ENCODE measurements at regions not wholly inside any gene's neighbourhood (a gene's known extent, or its start where the extent isn't known, plus 50 kb on each side); places are given as distances from the start of the nearest gene placed in this dataset.

DNA sequence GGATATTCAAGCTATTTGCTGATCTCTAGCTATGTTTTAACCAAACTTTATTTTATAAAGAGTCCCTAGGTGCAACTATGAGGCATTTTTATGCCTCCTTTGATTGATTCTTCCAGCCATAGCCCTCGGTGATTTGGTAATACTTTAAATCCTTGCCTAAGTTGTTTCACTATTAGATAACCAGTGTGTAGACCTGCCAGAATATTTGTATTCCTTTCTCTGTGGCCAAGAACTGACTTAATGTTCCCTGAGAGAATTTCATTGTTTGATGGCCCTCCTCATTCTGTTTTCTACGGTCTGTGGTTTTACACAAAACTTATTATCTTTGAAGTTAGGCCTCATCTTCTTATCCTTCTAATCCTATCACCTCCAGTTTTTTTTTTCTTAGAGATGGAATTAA lies 109.7 kb upstream of the MDGA2 start:
- Mint-ChIP-seq H3K27me3 (ENCODE audit: unreplicated experiment) (no peaks in the 10 kb centered on the region), H3K4me3 (ENCODE audit: unreplicated experiment) (no peak overlapping the region), H3K36me3 (ENCODE audit: low read depth, unreplicated experiment) (no peaks in the 10 kb centered on the region), H3K4me1 (ENCODE audit: unreplicated experiment) (peaks cover 6% of the 10 kb centered on the region), H3K9me3 (ENCODE audit: unreplicated experiment) (no peaks in the 10 kb centered on the region), H3K27ac (ENCODE audit: unreplicated experiment) (no peak overlapping the region)
- no peak for DNase-seq (ENCODE audit: low spot score)
- no peak for TF ChIP-seq CTCF (IDR thresholded peaks at IDR 0.05; ENCODE audit: unreplicated experiment)

GRCh38 chr14:47778631-47779030 lies 103.2 kb upstream of the MDGA2 start:
- Mint-ChIP-seq H3K27me3 (ENCODE audit: unreplicated experiment) (peaks cover 2% of the 10 kb centered on the region), H3K27ac (ENCODE audit: unreplicated experiment) (no peak overlapping the region), H3K4me1 (ENCODE audit: unreplicated experiment) (peaks cover 31% of the 10 kb centered on the region), H3K36me3 (ENCODE audit: low read depth, unreplicated experiment) (no peaks in the 10 kb centered on the region), H3K9me3 (ENCODE audit: unreplicated experiment) (no peaks in the 10 kb centered on the region), H3K4me3 (ENCODE audit: unreplicated experiment) (no peak overlapping the region)
- no peak for TF ChIP-seq CTCF (IDR thresholded peaks at IDR 0.05; ENCODE audit: unreplicated experiment)
- no peak for DNase-seq (ENCODE audit: low spot score)

DNA sequence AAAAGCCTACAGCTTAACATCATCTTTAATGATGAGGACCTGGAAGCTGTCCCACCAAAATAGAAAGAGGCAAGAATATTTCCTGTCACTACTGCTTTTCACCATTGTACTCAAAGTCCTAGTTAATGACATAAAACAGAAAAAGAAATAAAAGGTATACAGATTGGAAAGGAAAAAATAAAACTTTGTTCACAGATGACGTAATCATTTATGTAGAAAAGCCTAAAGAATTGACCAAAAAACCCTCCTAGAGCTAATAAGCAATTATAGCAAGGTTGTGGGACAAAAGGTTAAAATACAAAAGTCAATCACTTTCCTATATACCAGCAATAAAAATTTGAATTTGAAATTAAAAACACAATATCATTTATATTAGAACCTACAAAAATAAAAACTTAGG lies 97.2 kb upstream of the MDGA2 start:
- Mint-ChIP-seq H3K9me3 (ENCODE audit: unreplicated experiment) (no peaks in the 10 kb centered on the region), H3K36me3 (ENCODE audit: low read depth, unreplicated experiment) (no peaks in the 10 kb centered on the region), H3K27ac (ENCODE audit: unreplicated experiment) (no peak overlapping the region), H3K27me3 (ENCODE audit: unreplicated experiment) (peaks cover 2% of the 10 kb centered on the region), H3K4me3 (ENCODE audit: unreplicated experiment) (no peak overlapping the region), H3K4me1 (ENCODE audit: unreplicated experiment) (peaks cover 9% of the 10 kb centered on the region)
- DNase-seq (ENCODE audit: low spot score) = no peak
- no peak for TF ChIP-seq CTCF (IDR thresholded peaks at IDR 0.05; ENCODE audit: unreplicated experiment)

GRCh38 chr14:47763188-47763854 lies 87.9 kb upstream of the MDGA2 start:
- no peak for DNase-seq (ENCODE audit: low spot score)
- H3K27me3 Mint-ChIP-seq (ENCODE audit: unreplicated experiment) = no peaks in the 10 kb centered on the region
- no peak for TF ChIP-seq CTCF (IDR thresholded peaks at IDR 0.05; ENCODE audit: unreplicated experiment)
- H3K9me3 Mint-ChIP-seq (ENCODE audit: unreplicated experiment) = no peaks in the 10 kb centered on the region
- H3K4me1 Mint-ChIP-seq (ENCODE audit: unreplicated experiment) = no peaks in the 10 kb centered on the region
- H3K4me3 Mint-ChIP-seq (ENCODE audit: unreplicated experiment) = no peak overlapping the region
- peaks cover 4% of the 10 kb centered on the region for H3K36me3 Mint-ChIP-seq (ENCODE audit: low read depth, unreplicated experiment)
- H3K27ac Mint-ChIP-seq (ENCODE audit: unreplicated experiment) = no peak overlapping the region

DNA sequence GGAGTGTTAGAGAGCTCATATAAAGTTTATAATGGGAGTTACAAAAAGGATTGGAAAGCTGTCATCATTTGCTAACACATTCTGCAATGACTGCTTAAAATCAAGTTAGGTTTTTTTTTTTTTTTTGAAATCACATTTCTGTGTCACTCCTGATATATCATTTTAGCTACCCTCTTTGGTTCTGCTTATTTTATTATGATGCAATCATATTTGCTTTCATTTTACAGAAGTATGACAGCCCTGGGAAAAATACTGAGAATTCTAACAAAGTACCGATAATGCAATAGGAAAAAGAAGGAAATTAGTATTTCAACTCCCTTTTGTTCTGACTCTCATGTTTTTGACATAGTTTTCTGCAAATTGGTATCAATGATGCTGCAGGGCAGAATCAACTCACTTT lies 71.6 kb upstream of the MDGA2 start:
- Mint-ChIP-seq H3K36me3 (ENCODE audit: low read depth, unreplicated experiment) (no peaks in the 10 kb centered on the region), H3K27ac (ENCODE audit: unreplicated experiment) (no peak overlapping the region), H3K4me1 (ENCODE audit: unreplicated experiment) (no peaks in the 10 kb centered on the region), H3K27me3 (ENCODE audit: unreplicated experiment) (no peaks in the 10 kb centered on the region), H3K4me3 (ENCODE audit: unreplicated experiment) (no peak overlapping the region), H3K9me3 (ENCODE audit: unreplicated experiment) (no peaks in the 10 kb centered on the region)
- no peak for DNase-seq (ENCODE audit: low spot score)
- TF ChIP-seq CTCF (IDR thresholded peaks at IDR 0.05; ENCODE audit: unreplicated experiment) = no peak

All from endothelial cell (in vitro differentiated cells).